ENCODE measurements at regions not wholly inside any gene's neighbourhood (a gene's known extent, or its start where the extent isn't known, plus 50 kb on each side); places are given as distances from the start of the nearest gene placed in this dataset.

DNA sequence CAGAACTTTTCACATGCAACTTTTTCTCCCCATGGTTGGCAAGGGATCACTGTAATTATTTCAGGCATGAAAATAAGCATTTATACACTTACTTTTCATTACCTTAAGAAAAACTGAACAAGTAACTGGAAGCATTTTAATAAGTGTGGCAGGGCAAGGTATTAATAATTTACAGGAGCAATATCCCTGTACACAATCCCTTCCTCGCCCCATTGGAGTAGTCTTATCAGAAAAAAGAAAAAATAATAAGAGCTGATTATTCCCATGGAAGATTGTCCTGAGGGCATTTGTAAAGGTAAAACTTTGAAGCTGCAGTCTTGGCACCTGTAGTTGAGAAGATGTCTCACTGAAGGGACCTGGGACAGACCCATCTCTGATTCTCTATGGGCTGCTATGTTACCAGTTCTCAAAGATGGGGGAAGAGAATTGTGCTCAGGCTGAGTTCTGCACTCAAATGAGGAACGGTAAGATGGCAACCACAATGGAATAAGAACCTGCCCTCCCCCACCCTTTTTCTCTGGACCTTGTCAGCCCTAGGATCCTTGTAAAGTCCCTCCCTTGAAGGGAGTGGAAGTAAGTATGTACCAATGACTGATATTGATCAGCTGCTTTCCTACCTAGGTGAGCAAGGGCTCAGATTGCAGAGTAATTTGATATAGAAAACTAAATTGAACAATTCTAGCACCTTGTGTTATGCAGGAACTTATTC, 70.0 kb upstream of the AHI1 start (continued):
- no peak for TF ChIP-seq ZNF626 (tag by site-specific recombination; IDR thresholded peaks at IDR 0.05)
- no peak for TF ChIP-seq ZNF140 (tag by site-specific recombination; IDR thresholded peaks at IDR 0.05)

DNA sequence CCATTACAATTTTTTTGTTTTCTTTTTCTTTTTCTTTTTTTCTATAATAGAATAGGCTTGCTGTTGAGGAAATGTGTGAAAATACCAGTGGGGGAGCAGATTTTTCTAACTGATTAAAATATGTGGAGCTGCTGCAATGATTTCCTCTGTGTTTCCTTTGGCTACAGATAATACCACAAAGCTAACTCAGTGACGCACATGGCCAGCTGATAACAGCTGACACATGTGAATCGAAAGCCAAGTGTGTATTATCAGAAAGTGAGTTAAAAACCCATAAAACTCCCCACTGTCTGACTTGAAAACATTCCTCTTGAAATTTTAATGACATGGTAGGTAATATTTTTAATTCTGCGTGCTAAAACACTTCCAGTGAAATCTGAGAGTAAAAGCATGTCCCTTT, 70.8 kb upstream of the AHI1 start:
- CTCF ChIA-PET: interaction anchor here (0.6 to 0.9 kb wide), 3 partner anchors 340 to 658 kb away, joined by 3 read pairs; no protein-coding TSS in a partner anchor
- Histone ChIP-seq H3K9me3 (ENCODE audit: control insufficient read depth, insufficient read depth, low read depth, low read length) (no peaks in the 10 kb centered on the region), H3K27ac (ENCODE audit: extremely low read depth, low read depth, low read length) (no peak overlapping the region), H3K4me1 (ENCODE audit: control insufficient read depth, insufficient read depth, low read length) (peaks cover 12% of the 10 kb centered on the region), H3K36me3 (ENCODE audit: control insufficient read depth in 2 of 2, insufficient read depth in 1 of 2, low read length in 2 of 2) (no peaks in the 10 kb centered on the region), H3K4me3 (ENCODE audit: low read depth, low read length) (no peak overlapping the region)
- POLR2A ChIA-PET: no interaction called here
- TF ChIP-seq ZNF16 (tag by site-specific recombination; IDR thresholded peaks at IDR 0.05; ENCODE audit: low read depth) (no peak), ZNF560 (tag by site-specific recombination; IDR thresholded peaks at IDR 0.05; ENCODE audit: borderline replicate concordance) (no peak), YY2 (tag by site-specific recombination; IDR thresholded peaks at IDR 0.05) (no peak)

DNA sequence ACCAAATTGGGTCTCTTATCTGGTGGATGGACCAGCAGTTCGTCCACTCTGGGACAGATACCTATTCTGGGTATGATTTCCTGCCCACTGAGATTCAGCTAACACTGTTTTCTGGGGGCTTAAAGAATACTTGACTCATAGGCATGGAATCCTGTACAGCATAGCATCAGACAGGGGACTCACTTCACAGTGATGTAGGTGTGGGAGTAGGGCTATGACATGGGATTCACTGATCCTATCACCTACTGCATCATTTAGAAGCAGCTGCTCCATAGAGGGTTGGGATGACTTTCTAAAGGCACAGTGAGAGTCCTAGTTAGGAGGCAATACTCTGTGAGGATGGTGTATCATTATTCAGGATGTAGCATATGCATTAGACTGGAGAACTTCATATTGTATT, 74.5 kb upstream of the AHI1 start:
- TF ChIP-seq ZNF223 (tag by site-specific recombination; IDR thresholded peaks at IDR 0.05) (no peak), ZNF292 (tag by site-specific recombination; IDR thresholded peaks at IDR 0.05; ENCODE audit: borderline replicate concordance, low read depth) (no peak), ZNF335 (tag by site-specific recombination; conservative IDR thresholded peaks at IDR 0.05) (no peak), ZNF600 (tag by site-specific recombination; IDR thresholded peaks at IDR 0.05) (no peak), ZXDB (tag by site-specific recombination; IDR thresholded peaks at IDR 0.05) (no peak), ZNF175 (tag by site-specific recombination; IDR thresholded peaks at IDR 0.05) (no peak), ZFP41 (tag by site-specific recombination; IDR thresholded peaks at IDR 0.05; ENCODE audit: borderline replicate concordance) (no peak), HOXA7 (CRISPR knock-in tag; IDR thresholded peaks at IDR 0.05; ENCODE audit: borderline replicate concordance) (no peak)
- POLR2A ChIA-PET: no interaction called here
- Histone ChIP-seq H3K36me3 (ENCODE audit: control insufficient read depth in 2 of 2, insufficient read depth in 1 of 2, low read length in 2 of 2) (no peaks in the 10 kb centered on the region), H3K4me1 (ENCODE audit: control insufficient read depth, insufficient read depth, low read length) (peaks cover 12% of the 10 kb centered on the region), H3K27ac (ENCODE audit: extremely low read depth, low read depth, low read length) (no peak overlapping the region), H3K9me3 (ENCODE audit: control insufficient read depth, insufficient read depth, low read depth, low read length) (no peaks in the 10 kb centered on the region), H3K4me3 (ENCODE audit: low read depth, low read length) (no peak overlapping the region)
- CTCF ChIA-PET: no interaction called here

DNA sequence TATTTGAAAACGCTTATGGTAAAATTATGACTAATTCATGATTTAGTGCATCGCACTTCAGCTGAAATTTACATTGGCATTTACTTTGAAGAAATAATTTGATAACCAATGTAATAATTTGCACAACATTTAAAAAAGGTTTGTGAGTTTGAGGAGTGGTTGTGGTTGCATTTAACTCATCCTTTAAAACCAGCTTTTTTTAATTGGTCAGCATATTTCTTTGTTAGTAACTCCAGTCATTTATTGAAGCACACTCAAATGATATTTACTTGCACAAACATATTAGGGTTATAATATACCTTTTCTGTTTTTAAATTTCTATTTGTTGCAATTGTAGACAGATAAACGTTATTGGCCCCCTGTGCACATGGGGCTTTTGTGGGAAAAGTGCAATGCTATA, 78.1 kb upstream of the AHI1 start:
- TF ChIP-seq, protein P1, sequence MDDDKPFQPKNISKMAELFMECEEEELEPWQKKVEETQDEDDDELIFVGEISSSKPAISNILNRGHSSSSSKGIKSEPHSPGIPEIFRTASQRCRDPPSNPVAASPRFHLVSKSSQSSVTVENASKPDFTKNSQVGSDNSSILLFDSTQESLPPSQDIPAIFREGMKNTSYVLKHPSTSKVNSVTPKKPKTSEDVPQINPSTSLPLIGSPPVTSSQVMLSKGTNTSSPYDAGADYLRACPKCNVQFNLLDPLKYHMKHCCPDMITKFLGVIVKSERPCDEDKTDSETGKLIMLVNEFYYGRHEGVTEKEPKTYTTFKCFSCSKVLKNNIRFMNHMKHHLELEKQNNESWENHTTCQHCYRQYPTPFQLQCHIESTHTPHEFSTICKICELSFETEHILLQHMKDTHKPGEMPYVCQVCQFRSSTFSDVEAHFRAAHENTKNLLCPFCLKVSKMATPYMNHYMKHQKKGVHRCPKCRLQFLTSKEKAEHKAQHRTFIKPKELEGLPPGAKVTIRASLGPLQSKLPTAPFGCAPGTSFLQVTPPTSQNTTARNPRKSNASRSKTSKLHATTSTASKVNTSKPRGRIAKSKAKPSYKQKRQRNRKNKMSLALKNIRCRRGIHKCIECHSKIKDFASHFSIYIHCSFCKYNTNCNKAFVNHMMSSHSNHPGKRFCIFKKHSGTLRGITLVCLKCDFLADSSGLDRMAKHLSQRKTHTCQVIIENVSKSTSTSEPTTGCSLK (tag by site-specific recombination; IDR thresholded peaks at IDR 0.05): no peak
- TF ChIP-seq ZFP41 (tag by site-specific recombination; IDR thresholded peaks at IDR 0.05; ENCODE audit: borderline replicate concordance): no peak
- no peak overlapping the region for H3K27ac ChIP-seq (ENCODE audit: extremely low read depth, low read depth, low read length)
- no peaks in the 10 kb centered on the region for H3K9me3 ChIP-seq (ENCODE audit: control insufficient read depth, insufficient read depth, low read depth, low read length)
- H3K36me3 ChIP-seq (ENCODE audit: control insufficient read depth in 2 of 2, insufficient read depth in 1 of 2, low read length in 2 of 2): no peaks in the 10 kb centered on the region
- no peak overlapping the region for H3K4me3 ChIP-seq (ENCODE audit: low read depth, low read length)
- CTCF ChIA-PET: no interaction called here
- POLR2A ChIA-PET: no interaction called here
- no peaks in the 10 kb centered on the region for H3K4me1 ChIP-seq (ENCODE audit: control insufficient read depth, insufficient read depth, low read length)

DNA sequence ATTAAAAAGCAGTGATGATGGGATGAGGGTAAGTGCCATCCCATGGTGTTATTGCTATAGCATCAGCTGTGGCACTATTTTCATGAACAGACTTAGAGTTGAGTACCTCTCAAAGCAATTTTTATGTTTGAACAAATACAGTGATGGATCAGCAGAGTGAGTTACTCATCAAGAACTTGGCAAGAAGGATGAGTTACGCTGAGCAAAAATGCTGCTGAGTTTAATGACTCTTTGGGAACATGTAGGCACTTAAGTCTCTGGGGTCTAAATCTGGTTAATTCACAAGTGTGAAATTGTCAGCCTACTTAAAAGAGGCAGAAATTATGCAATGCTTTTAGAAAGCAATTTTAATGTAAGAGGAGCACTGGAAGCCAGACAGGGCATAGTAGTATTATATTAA, 78.5 kb upstream of the AHI1 start:
- H3K4me3 ChIP-seq (ENCODE audit: low read depth, low read length): no peak overlapping the region
- no peaks in the 10 kb centered on the region for H3K9me3 ChIP-seq (ENCODE audit: control insufficient read depth, insufficient read depth, low read depth, low read length)
- ChIA-PET POLR2A (no interaction called here), CTCF (no interaction called here)
- H3K4me1 ChIP-seq (ENCODE audit: control insufficient read depth, insufficient read depth, low read length): no peaks in the 10 kb centered on the region
- H3K27ac ChIP-seq (ENCODE audit: extremely low read depth, low read depth, low read length): no peak overlapping the region
- H3K36me3 ChIP-seq (ENCODE audit: control insufficient read depth in 2 of 2, insufficient read depth in 1 of 2, low read length in 2 of 2): no peaks in the 10 kb centered on the region
- TF ChIP-seq ZNF2 (tag by site-specific recombination; IDR thresholded peaks at IDR 0.05) (no peak), ZNF529 (tag by site-specific recombination; IDR thresholded peaks at IDR 0.05; ENCODE audit: insufficient replicate concordance) (no peak), OVOL3 (tag by site-specific recombination; IDR thresholded peaks at IDR 0.05) (no peak)

Data from HEK293 (cell line).